GM20000 (cell line): ENCODE measurements at regions not wholly inside any gene's neighbourhood (a gene's known extent, or its start where the extent isn't known, plus 50 kb on each side); places are given as distances from the start of the nearest gene placed in this dataset.

Experiments
- DNase-seq: peaks from one replicate; pipeline ENCODE4 v3.0.0; 2012; ENCODE audit warnings: low spot score
- CTCF ChIP-seq: IDR thresholded peaks from 2 replicates; pipeline ENCODE4 v1.5.1; 2012; ENCODE audit warnings: mild to moderate bottlenecking, control low read depth; ENCODE audit errors: extremely low read depth, missing control alignments

GRCh38 chr6:27577922-27578321, 105.0 kb upstream of the ZNF184 start:
- no peak for DNase-seq
- no peak for TF ChIP-seq CTCF

DNA sequence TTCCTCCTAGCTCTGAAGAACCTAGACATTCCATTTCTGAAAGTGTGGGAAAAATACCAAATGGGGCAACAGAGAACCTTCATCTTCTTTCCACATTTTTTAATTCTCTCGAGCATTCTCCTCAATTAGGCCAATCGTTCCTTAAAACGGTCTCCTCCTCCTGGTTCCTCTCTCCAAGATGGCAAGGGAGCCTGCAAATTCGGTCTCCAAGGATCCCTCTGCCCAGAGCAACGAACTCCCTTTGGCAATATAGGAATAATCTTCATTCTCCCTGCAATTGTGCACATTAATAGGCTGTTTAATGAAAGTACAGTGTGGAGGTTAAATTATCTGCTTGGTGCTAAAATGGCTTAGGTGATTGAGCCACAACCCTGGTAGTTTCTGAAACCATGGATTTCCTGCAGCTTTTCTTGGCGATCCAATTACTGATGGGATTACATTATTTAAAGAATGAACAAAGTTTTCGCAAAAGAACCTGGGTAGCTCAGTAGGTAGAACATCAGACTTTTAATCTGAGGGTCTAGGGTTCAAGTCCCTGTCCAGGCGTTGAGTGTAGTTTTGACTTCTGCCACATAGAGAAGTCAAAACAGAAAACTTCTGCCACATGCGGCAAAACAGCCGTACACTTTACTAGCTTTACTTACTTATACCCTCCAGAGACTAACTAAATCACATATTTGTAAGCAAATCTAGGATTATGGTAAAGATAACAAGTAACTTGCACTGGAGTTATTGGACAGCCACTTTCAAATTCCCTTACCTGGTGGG, 102.9 kb upstream of the ZNF184 start:
- no peak for TF ChIP-seq CTCF
- no peak for DNase-seq

GRCh38 chr6:27568226-27568897, 95.5 kb upstream of the ZNF184 start:
- no peak for TF ChIP-seq CTCF
- no peak for DNase-seq

DNA sequence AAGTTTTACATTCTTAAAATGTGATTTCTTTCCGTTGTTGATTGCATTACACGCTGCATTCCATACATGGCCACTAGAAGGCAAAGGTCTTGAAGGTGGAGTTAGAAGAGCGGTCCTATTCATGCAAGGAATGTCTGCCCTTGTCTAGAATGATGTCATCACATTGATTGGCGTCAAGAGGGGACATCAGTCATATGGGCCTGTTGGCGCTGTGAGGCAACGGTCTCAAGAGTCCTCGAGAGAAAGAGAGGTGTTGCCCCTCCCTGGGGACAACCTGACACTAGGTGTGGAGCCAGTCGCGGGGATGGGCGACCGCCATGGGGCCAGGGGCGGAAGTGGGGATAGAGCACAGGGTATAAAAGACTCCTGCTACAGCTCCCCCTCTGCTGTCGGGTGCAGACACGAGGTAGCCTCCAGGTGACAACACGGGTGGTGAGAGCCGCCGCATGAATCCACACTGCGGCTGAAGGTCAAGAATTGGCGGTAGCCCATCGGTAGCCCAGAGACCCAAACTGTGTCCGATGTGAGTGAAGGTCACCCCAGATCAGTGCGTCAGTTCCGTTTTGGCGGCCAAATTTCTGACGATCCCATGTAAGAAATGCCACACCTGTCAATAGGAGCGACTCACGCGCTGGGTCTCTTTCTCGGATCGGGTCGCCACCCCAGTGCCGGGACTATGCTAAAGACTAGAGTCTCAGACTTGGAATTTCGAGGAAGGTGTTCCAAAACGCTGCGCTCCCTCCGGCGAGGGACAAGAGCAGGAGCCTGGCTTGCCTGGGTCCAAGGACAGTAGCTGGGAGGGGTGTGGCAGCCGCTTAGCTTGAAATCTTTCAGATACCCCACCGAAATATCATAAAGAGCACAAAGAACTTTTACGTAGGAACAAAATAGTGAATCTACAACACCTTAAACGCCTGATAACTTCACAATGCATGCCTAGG, 93.2 kb upstream of the ZNF184 start:
- DNase-seq: no peak

DNA sequence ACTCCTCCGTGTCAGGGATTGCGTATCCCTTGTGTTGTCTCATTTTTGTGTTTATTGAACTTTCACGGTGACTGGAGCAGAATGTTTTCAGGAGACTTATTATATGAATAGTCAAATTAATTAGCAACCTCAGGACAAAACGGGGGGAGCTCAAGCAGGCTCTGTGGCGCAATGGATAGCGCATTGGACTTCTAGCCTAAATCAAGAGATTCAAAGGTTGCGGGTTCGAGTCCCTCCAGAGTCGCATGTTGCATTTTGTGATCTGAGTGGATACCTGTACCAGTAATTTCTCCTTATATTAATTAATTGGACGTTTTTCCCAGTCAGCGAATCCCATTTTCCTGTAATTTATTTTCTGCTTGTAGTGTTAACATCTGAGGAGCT, 89.1 kb upstream of the ZNF184 start:
- TF ChIP-seq CTCF: no peak
- no peak for DNase-seq

More for the DNA sequence above, 93.2 kb upstream of the ZNF184 start:
- no peak for TF ChIP-seq CTCF

DNA sequence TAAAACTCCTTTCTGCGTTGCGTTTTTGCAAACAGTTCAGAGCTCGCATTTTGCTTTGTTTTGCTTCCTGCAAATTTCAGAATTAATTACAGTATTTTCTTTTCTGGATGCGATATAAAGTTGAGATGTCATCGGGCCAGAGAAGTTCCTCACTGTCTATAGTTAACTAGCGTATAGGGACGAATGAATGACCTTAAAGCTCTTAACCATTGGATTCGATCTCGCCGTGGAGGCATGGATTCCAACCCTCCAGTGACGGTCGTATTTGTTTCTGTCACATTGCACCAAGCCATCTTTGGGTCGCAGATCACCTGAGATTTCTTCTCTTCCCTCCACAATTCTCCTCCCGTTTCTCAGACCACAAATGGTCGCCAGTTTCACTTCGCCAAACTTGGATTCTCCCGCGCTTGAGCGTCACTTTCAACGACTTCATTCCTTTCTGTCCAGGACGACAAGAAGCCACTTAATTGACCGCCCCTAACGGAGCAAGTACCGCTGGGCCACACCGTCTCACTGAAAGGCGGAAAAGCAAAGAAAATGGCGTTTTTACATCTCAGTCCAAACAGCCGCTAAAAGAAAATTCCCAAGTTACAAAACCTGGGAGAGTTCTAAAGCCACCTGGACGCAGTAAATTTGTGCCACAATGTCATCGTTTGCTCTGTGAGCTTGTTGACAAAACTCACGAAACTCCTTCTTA, 85.3 kb upstream of the ZNF184 start:
- no peak for TF ChIP-seq CTCF
- no peak for DNase-seq
